Vagina (tissue), 2 donors: ENCODE measurements at regions not wholly inside any gene's neighbourhood (a gene's known extent, or its start where the extent isn't known, plus 50 kb on each side); places are given as distances from the start of the nearest gene placed in this dataset.

Source experiments
- POLR2AphosphoS5 ChIP-seq, 2 donors: sonication (generic); formaldehyde crosslinking; IDR thresholded peaks; one replicate each; pipeline ENCODE4 v1.9.0; 2017; ENCODE audit warnings: antibody characterized with exemption in 2 of 2, mild to moderate bottlenecking in 2 of 2, low read depth in 1 of 2; ENCODE audit not compliant: insufficient read depth in 1 of 2
- TF ChIP-seq, protein P1 (sequence below), 3 experiments: fragments of 450-650 bp in 2 of 3; fragments of 200-600 bp in 1 of 3; sonication (generic) in 1 of 3; IDR thresholded peaks; one replicate each; pipeline ENCODE4 v1.5.1; 2017 to 2019; ENCODE audit warnings: antibody characterized with exemption in 3 of 3, mild to moderate bottlenecking in 2 of 3, moderate library complexity in 2 of 3

DNA sequence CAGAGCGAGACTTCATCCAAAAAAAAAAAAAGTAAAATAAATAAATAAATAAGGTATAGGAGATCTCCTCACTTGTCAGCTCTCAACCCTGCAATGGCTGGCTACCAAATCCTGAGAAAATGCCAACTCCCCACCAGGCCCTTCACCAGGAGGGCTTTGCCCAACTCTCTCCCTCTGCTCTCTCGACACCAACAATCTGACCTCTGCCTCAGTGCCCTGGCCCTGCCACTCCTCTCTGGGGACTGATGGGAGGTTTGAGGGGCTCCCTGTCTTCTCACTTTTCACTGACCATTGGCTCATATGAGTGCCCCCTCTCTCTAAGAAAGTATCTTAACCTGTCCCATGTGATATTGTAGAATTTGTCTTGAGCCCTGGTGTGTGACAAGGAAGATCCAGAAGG, 52.6 kb upstream of the SH3PXD2B start:
- TF ChIP-seq, protein P1, sequence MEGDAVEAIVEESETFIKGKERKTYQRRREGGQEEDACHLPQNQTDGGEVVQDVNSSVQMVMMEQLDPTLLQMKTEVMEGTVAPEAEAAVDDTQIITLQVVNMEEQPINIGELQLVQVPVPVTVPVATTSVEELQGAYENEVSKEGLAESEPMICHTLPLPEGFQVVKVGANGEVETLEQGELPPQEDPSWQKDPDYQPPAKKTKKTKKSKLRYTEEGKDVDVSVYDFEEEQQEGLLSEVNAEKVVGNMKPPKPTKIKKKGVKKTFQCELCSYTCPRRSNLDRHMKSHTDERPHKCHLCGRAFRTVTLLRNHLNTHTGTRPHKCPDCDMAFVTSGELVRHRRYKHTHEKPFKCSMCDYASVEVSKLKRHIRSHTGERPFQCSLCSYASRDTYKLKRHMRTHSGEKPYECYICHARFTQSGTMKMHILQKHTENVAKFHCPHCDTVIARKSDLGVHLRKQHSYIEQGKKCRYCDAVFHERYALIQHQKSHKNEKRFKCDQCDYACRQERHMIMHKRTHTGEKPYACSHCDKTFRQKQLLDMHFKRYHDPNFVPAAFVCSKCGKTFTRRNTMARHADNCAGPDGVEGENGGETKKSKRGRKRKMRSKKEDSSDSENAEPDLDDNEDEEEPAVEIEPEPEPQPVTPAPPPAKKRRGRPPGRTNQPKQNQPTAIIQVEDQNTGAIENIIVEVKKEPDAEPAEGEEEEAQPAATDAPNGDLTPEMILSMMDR (IDR thresholded peaks at IDR 0.05) = no peak
- no peak for TF ChIP-seq POLR2AphosphoS5 (IDR thresholded peaks at IDR 0.05; ENCODE audit: insufficient read depth in 1 of 2, low read depth in 1 of 2)
